ENCODE measurements at regions not wholly inside any gene's neighbourhood (a gene's known extent, or its start where the extent isn't known, plus 50 kb on each side); places are given as distances from the start of the nearest gene placed in this dataset.

DNA sequence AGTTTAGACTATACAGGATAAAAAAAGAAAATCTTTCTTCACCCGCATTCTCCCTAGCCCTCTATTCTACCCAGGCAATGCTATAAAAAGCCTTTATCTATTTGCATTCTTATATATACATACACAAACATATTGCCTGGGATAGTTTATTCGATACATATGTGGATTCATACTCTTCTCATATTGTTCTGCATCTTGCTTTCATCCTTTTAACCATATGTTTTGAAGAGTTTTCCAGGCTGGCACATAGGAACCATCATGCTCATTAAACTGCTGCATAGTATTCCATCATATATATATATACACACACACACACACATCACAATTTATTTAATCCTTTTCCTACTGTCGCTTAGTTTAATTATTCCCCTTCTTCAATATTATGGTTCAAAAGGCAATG, 461.2 kb downstream of the NTRK2 start:
- no peaks in the 10 kb centered on the region for H3K4me1 ChIP-seq (ENCODE audit: control insufficient read depth in 2 of 3, insufficient read depth in 2 of 3, low read depth in 1 of 3, low read length in 3 of 3)
- H3K36me3 ChIP-seq (ENCODE audit: control insufficient read depth in 2 of 3, insufficient read depth in 3 of 3, low read length in 3 of 3) = no peaks in the 10 kb centered on the region
- FAIRE-seq (no peak), DNase-seq (no peak)
- no peak overlapping the region for H3K4me3 ChIP-seq (ENCODE audit: low read length in 3 of 3)
- no peak overlapping the region for H3K9ac ChIP-seq (ENCODE audit: low read length in 3 of 3)
- no peak overlapping the region for H3K27ac ChIP-seq (ENCODE audit: low read depth in 2 of 2, low read length in 2 of 2)
- TF ChIP-seq, protein P1, sequence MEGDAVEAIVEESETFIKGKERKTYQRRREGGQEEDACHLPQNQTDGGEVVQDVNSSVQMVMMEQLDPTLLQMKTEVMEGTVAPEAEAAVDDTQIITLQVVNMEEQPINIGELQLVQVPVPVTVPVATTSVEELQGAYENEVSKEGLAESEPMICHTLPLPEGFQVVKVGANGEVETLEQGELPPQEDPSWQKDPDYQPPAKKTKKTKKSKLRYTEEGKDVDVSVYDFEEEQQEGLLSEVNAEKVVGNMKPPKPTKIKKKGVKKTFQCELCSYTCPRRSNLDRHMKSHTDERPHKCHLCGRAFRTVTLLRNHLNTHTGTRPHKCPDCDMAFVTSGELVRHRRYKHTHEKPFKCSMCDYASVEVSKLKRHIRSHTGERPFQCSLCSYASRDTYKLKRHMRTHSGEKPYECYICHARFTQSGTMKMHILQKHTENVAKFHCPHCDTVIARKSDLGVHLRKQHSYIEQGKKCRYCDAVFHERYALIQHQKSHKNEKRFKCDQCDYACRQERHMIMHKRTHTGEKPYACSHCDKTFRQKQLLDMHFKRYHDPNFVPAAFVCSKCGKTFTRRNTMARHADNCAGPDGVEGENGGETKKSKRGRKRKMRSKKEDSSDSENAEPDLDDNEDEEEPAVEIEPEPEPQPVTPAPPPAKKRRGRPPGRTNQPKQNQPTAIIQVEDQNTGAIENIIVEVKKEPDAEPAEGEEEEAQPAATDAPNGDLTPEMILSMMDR (IDR thresholded peaks at IDR 0.05; ENCODE audit: borderline replicate concordance, extremely low read depth, insufficient read depth) = no peak
- intact Hi-C loops (cut with DNase I) = no loop called here
- no peaks in the 10 kb centered on the region for H3K27me3 ChIP-seq (ENCODE audit: control insufficient read depth, insufficient read depth, low read length)
- H3K9me3 ChIP-seq (ENCODE audit: control insufficient read depth in 2 of 3, insufficient read depth in 1 of 3, low read length in 3 of 3) = no peaks in the 10 kb centered on the region

DNA sequence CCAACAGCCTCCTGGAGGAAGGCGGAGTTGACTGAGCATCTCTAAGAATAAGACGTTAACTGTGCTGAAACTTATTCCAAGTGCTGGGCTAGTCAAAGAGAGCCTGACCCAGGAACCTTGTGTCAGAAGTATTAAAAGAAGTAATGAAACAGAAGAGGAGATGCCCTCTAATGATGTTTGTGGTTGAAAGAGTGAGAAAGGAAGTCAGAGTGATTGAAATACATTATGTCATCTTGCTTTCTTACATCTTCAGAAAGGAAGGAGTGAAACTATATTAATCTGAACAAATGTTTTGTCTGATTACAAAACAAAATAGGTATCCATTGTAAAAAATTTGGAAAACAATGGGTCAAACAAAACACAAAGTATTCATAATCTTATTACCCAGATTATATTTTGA, 460.7 kb downstream of the NTRK2 start:
- Histone ChIP-seq H3K4me3 (ENCODE audit: low read length in 3 of 3) (no peak overlapping the region), H3K27me3 (ENCODE audit: control insufficient read depth, insufficient read depth, low read length) (no peaks in the 10 kb centered on the region), H3K9me3 (ENCODE audit: control insufficient read depth in 2 of 3, insufficient read depth in 1 of 3, low read length in 3 of 3) (no peaks in the 10 kb centered on the region), H3K27ac (ENCODE audit: low read depth in 2 of 2, low read length in 2 of 2) (no peak overlapping the region), H3K36me3 (ENCODE audit: control insufficient read depth in 2 of 3, insufficient read depth in 3 of 3, low read length in 3 of 3) (no peaks in the 10 kb centered on the region), H3K9ac (ENCODE audit: low read length in 3 of 3) (no peak overlapping the region), H3K4me1 (ENCODE audit: control insufficient read depth in 2 of 3, insufficient read depth in 2 of 3, low read depth in 1 of 3, low read length in 3 of 3) (no peaks in the 10 kb centered on the region)
- DNase-seq (no peak), FAIRE-seq (no peak)
- intact Hi-C loops (cut with DNase I) = no loop called here
- TF ChIP-seq, protein P1 (IDR thresholded peaks at IDR 0.05; ENCODE audit: borderline replicate concordance, extremely low read depth, insufficient read depth) = no peak

DNA sequence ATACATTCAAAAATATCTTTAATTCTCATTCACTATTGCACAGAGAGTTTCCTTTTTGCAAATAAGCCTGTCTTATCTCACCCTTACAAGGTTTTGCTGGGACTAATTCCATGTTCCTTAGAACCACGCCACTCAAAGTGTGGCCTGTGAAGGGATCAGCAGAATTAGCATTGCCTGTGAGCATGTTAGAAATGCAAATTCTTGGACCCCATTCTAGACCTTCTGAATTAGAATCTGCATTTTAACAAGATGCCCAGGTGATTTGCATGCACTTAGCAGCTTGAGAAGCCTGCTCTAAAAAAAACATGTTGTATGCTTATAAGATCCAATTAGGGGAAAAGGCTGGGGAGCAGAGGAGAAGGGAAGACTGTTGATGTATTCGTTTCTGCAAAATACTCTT, 460.0 kb downstream of the NTRK2 start:
- FAIRE-seq (no peak), DNase-seq (no peak)
- H3K9me3 ChIP-seq (ENCODE audit: control insufficient read depth in 2 of 3, insufficient read depth in 1 of 3, low read length in 3 of 3) = no peaks in the 10 kb centered on the region
- no peak overlapping the region for H3K27ac ChIP-seq (ENCODE audit: low read depth in 2 of 2, low read length in 2 of 2)
- TF ChIP-seq, protein P1 (IDR thresholded peaks at IDR 0.05; ENCODE audit: borderline replicate concordance, extremely low read depth, insufficient read depth) = no peak
- H3K4me1 ChIP-seq (ENCODE audit: control insufficient read depth in 2 of 3, insufficient read depth in 2 of 3, low read depth in 1 of 3, low read length in 3 of 3) = no peaks in the 10 kb centered on the region
- H3K36me3 ChIP-seq (ENCODE audit: control insufficient read depth in 2 of 3, insufficient read depth in 3 of 3, low read length in 3 of 3) = no peaks in the 10 kb centered on the region
- intact Hi-C loops (cut with DNase I) = no loop called here
- H3K4me3 ChIP-seq (ENCODE audit: low read length in 3 of 3) = no peak overlapping the region
- no peak overlapping the region for H3K9ac ChIP-seq (ENCODE audit: low read length in 3 of 3)
- H3K27me3 ChIP-seq (ENCODE audit: control insufficient read depth, insufficient read depth, low read length) = no peaks in the 10 kb centered on the region

DNA sequence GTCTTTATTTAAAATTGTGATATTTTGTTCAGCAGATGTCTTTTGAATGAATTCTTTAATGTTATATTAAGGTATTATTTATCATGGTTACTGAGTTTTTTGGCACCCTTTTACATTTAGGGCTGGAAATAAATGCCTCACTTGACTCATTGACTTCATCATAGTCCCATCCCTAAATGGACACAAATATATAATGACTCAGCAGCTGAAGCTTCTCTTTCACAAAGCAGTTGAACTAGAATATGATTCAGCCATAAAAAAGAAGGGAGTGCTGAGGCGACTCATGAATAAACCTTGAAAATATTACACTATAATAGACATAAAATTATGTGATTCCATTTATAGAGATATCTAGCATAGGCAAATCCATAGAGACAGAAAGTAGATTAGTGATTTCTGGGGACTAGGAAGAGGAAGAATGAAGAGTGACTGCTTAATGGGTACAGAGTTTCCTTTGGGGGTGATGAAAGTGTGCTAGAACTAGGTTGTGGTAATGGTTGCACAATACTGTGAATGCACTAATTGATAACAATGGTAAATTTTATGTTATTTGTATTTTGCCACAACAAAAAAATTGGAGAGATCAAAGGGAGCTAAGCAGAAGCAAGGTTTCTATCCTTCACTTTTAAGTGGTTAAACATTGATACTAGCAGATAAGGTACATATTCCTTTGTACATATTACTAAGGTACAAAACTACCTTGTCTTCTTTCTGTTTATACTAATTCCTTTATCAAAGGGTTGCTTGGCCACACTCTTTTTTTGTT, 449.6 kb downstream of the NTRK2 start:
- TF ChIP-seq, protein P1 (IDR thresholded peaks at IDR 0.05; ENCODE audit: borderline replicate concordance, extremely low read depth, insufficient read depth) = no peak
- H3K9ac ChIP-seq (ENCODE audit: low read length in 3 of 3) = no peak overlapping the region
- FAIRE-seq (no peak), DNase-seq (no peak)
- H3K9me3 ChIP-seq (ENCODE audit: control insufficient read depth in 2 of 3, insufficient read depth in 1 of 3, low read length in 3 of 3) = no peaks in the 10 kb centered on the region
- H3K27me3 ChIP-seq (ENCODE audit: control insufficient read depth, insufficient read depth, low read length) = no peaks in the 10 kb centered on the region
- no peak overlapping the region for H3K27ac ChIP-seq (ENCODE audit: low read depth in 2 of 2, low read length in 2 of 2)
- H3K4me1 ChIP-seq (ENCODE audit: control insufficient read depth in 2 of 3, insufficient read depth in 2 of 3, low read depth in 1 of 3, low read length in 3 of 3) = no peaks in the 10 kb centered on the region
- intact Hi-C loops (cut with DNase I) = no loop called here
- no peaks in the 10 kb centered on the region for H3K36me3 ChIP-seq (ENCODE audit: control insufficient read depth in 2 of 3, insufficient read depth in 3 of 3, low read length in 3 of 3)
- H3K4me3 ChIP-seq (ENCODE audit: low read length in 3 of 3) = no peak overlapping the region
